GM19328 (cell line): ENCODE measurements at regions not wholly inside any gene's neighbourhood (a gene's known extent, or its start where the extent isn't known, plus 50 kb on each side); places are given as distances from the start of the nearest gene placed in this dataset.
A peak's percentile ranks its signal among the peaks of the same experiment; 100 is the strongest.

Source experiments
- ATAC-seq: cut with Tn5 transposase; IDR thresholded peaks from one replicate; pipeline ENCODE4 v1.9.1; 2021; ENCODE audit warnings: mild to moderate bottlenecking, moderate library complexity; ENCODE audit not compliant: unreplicated experiment

DNA sequence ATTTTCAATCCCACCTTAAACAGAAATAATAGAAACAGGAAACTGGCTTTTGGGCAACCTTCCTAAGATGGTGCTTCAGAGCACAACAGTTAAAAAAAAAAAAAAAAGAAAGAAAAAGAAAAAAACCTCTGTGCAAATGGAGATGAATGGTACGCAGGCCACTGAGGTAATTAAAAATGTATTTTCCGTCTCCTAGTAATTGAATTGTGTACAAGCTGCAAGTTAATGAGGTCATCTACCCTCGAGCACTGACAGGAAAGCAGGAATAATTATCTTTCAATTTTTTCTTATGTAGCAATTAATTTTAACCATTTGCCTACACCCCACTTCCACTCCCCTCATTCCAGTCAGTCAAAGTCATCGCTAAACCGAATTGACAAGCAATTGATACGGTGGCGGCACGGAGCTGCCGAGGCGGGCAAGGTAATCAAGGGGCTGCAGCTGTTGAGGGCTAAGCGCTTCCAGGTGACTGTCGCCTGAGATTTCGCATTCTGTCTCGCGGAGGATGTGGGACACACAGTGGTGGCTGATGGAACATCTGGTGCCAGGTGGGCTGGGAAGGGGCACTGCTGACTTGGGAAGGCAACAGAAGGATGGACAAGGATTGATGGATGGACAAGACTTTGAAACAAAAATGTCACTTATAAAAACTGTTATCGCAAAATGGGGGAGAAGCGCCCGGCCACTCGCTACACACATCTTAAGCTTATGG lies 109.4 kb downstream of the RCN1 start:
- ATAC-seq, result no peak

- no peak for ATAC-seq
Measured at GRCh38 chr11:32204751-32205150, 113.9 kb downstream of the RCN1 start.

DNA sequence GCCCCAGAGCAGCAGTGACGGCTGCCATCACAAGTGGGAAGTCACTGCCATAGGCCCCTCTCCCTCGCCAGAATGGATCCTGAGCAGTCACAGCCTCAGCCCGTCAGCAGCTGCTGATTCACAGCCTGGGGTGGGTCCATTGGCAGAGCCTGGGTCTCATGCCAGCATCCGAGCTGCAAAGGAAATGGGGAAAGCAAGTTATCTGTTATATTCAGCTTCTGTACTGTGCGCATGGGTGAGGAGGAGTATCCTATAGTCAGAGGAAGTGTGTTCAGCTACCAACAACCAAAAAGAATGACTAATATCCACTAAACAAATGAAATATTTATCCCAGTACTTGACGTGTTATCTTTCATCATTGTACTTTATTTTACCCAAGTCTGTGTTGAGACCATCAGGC lies 119.7 kb downstream of the RCN1 start:
- no peak for ATAC-seq

DNA sequence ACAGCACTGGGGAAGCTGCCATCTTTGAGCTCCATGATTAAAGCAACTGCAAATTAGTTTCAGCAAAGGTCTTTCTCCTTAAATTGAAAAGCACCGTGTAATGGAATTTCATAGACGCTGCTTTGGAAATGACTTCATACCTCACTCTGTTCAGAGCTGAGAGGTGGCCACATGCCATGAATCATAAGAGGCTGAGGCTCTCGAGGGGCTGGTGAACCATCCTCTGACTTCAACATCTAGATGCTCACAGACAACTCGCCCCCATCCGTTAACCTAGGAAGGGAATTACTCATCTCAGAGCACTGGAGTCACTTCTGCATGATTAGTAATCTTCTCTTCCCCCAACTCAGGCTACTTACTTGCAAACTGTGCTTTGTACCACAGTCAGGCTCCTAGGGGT lies 122.3 kb downstream of the RCN1 start:
- no peak for ATAC-seq

GRCh38 chr11:32215157-32215556 lies 124.3 kb downstream of the RCN1 start:
- no peak for ATAC-seq

- no peak for ATAC-seq
Measured at GRCh38 chr11:32216749-32217148, 125.9 kb downstream of the RCN1 start.

- ATAC-seq, result no peak
Measured at GRCh38 chr11:32219320-32219719, 128.4 kb downstream of the RCN1 start.

DNA sequence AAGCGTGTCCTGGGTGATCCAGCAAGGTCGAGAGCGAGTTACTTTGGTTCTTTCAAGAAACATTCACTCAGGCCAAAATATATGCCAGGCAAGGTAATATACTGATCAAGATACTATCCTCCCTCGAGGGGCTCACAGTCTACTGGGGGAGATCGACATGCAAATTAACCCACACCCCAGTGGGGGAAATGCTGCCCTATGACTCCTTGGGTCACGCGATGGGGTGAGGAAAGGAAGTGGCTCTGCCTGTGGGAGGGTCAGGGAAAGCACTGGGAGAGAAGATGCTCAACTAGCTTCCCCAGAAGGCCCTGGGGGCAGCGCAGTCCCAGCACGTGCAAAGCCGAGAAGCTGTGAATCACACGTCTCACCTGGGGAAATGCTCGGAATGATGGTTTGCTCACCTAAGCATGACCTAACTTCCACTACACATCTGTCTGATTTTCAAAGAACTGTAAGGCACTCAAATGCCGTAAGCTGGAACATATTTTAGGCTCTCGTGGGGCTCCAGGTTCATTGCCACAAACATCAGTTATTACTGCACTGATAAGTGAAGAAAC lies 130.7 kb downstream of the RCN1 start:
- ATAC-seq, result no peak

- no peak for ATAC-seq
Measured at GRCh38 chr11:32224580-32224979, 133.7 kb downstream of the RCN1 start.

DNA sequence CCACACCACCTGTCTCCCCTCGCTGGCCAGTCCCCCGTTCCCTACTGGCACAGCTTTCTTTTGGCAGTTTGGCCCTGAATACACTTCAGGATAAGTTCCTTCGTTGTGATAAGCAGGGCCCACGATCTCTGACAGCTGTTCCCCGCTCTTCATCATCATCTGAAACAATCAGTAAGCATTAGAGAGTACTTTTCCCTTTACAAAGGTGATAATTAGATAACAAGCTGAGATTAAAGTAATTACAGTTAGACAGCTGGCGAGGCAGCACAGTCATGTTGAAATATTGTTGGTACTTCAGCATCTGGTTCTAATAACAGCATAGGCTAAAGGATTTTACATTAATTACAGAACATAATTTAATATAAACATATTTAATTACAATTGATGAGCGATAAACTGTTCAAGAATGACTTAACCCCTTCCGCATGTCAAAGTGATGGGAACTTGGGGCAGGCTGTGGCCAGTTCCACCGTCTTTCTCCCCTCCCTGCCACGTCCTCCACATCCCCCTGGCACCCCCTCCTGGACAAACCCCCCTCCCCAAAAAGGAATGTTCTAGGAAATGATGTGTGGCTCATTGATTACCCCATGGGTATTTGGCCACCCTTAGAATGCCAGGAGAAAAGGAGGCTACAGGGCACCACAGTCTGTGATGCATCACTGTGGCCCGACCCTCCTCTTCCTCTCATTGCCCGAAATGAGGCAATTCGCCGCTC lies 134.9 kb downstream of the RCN1 start:
- no peak for ATAC-seq

GRCh38 chr11:32226480-32226879 lies 135.6 kb downstream of the RCN1 start:
- no peak for ATAC-seq

DNA sequence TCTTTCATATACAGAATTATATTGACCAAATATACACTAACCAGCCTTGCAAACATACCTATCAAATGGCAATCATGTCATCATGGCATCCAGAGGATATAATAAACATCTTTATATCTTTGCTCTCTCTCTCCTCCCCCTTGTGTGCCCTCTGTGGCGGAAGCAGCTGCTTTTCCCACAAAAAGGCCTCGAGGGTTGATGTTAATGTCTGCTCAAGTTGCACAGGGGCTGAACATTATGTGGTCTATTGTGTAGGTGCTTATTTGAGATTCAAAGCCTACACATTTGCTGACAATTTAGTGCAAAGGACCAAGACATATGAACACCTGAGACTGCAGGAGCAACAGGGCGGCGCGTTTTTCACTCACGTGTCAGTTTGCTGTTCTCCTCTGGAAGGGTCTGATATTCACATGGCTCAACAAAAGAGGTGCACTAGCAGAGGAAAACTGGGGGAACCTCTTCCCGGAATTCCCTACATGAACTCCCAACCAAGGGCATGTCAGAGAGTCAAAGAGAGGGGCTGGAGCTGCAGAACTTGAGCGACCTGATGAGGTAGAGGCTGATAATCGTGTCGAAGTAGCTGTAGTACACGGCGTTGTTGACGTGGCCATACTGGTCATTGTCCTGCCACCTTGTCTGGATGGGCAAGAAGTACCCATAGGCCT lies 138.8 kb downstream of the RCN1 start:
- ATAC-seq, result no peak

- ATAC-seq, result peak; percentile 87
Measured at GRCh38 chr11:32231909-32232493, 141.1 kb downstream of the RCN1 start.

DNA sequence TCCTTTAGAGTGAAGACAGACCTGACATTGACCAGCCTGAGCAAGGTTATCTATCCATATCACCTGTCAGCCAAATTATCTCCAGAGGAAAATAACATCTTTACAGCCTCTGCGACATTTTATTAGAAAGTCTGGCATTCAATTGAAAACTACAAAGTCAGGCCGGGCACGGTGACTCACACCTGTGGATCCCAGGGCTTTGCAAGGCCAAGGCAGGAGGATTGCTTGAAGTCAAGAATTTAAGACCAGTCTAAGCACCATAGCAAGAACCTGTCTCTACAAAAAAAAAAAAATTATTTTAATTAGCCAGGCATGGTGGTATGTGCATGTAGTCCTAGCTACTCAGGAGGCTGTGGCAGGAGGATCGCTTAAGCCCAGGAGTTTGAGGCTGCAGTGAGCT lies 141.6 kb downstream of the RCN1 start:
- no peak for ATAC-seq

DNA sequence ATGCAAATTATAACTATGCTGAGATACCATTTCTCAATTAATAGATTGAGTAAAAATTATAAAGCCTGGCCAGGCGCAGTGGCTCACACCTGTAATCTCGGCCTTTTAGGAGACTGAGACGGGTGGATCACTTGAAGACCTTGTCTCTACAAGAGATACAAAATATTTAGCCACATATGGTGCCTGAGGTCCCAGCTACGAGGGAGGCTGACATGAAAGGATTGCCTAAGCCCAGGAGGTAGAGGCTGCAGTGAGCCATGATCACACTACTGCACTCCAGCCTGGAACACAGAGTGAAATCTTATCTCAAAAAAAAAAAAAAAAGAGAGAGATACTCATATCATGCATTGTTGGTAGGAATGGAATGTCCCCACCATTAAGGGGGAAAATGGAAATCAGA lies 142.4 kb downstream of the RCN1 start:
- no peak for ATAC-seq

DNA sequence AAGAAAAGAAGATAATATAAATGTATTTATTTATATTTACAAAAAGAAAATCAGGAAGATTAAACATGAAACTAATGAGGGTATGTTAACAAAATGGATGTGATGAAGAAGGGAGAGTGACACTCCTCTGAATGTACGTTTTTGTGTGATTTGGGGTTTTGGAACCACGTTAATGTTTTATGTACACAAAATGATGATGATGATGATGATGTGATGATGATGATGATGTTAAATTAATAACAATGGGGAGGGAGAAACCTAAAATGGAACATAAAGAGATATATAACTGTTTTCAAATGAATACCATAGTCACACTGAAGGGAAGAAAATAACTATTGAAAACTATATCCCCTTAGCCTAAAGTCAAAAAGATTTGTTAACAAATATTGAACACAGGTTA lies 143.1 kb downstream of the RCN1 start:
- no peak for ATAC-seq

DNA sequence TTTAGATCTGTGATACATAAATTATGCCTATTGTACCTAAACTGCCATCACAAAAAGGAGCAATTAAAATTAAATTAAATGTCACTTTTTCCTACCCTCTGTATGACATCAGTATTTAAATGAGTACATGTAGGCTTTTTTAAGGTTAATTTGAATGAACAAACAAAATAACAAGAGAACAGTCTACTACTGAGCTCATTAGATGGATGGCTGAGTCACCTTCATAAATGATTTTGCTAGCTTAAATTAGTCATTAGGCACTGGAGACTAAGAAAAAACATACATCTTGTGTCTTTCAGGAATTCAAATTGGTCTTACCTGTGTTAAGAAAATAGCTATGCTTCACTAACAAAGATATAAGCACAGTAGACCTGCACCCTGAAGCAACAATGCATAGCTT lies 153.6 kb downstream of the RCN1 start:
- no peak for ATAC-seq

GRCh38 chr11:32253706-32254105 lies 162.8 kb downstream of the RCN1 start:
- ATAC-seq, result no peak

GRCh38 chr11:32255841-32256240 lies 165.0 kb downstream of the RCN1 start:
- ATAC-seq, result no peak

- ATAC-seq, result no peak
Measured at GRCh38 chr11:32256466-32256865, 165.6 kb downstream of the RCN1 start.

DNA sequence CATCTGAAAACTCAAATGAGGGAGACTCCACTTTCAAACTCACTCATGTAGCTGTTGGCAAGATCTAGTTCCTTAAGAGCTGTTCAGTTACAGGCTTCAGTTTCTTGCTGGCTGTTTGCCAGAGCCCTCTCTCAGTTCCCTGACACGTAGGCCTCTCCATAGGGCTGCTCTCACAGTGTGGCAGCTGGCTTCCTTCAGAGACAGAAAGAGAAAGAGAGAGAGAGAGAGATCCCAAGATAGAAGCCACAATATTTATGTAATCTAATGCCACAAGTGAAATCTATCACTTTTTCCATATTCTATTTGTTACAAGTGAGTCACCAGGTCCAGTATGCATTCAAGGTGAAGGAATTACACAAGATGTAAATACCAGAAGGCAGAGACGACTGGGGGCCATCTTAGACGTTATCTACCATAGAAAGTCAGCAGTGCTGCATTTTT lies 168.8 kb downstream of the RCN1 start:
- peak; percentile 94 for ATAC-seq
